ENCODE measurements at regions not wholly inside any gene's neighbourhood (a gene's known extent, or its start where the extent isn't known, plus 50 kb on each side); places are given as distances from the start of the nearest gene placed in this dataset.

GRCh38 chr4:123997776-123998449, 601.3 kb downstream of the SPRY1 start:
- no peaks in the 10 kb centered on the region for H3K9me3 Mint-ChIP-seq
- H3K4me1 Mint-ChIP-seq (ENCODE audit: unreplicated experiment) = peaks cover 4% of the 10 kb centered on the region
- no peaks in the 10 kb centered on the region for H3K27me3 Mint-ChIP-seq
- no peaks in the 10 kb centered on the region for H3K36me3 Mint-ChIP-seq
- H3K27ac Mint-ChIP-seq = no peak overlapping the region
- TF ChIP-seq CTCF (conservative IDR thresholded peaks at IDR 0.05) = no peak
- no peak for DNase-seq (ENCODE audit: extremely low spot score, unreplicated experiment)
- H3K4me3 Mint-ChIP-seq = no peak overlapping the region

GRCh38 chr4:124000233-124000632, 603.6 kb downstream of the SPRY1 start:
- H3K4me1 Mint-ChIP-seq (ENCODE audit: unreplicated experiment) = peaks cover 4% of the 10 kb centered on the region
- H3K36me3 Mint-ChIP-seq = no peaks in the 10 kb centered on the region
- H3K9me3 Mint-ChIP-seq = no peaks in the 10 kb centered on the region
- H3K27me3 Mint-ChIP-seq = no peaks in the 10 kb centered on the region
- DNase-seq (ENCODE audit: extremely low spot score, unreplicated experiment) = no peak
- no peak overlapping the region for H3K4me3 Mint-ChIP-seq
- TF ChIP-seq CTCF (conservative IDR thresholded peaks at IDR 0.05) = no peak
- H3K27ac Mint-ChIP-seq = no peak overlapping the region

GRCh38 chr4:124015766-124016165, 619.2 kb downstream of the SPRY1 start:
- Mint-ChIP-seq H3K36me3 (no peaks in the 10 kb centered on the region), H3K9me3 (peaks cover 5% of the 10 kb centered on the region), H3K4me1 (ENCODE audit: unreplicated experiment) (peaks cover 22% of the 10 kb centered on the region), H3K27me3 (no peaks in the 10 kb centered on the region), H3K27ac (no peak overlapping the region), H3K4me3 (no peak overlapping the region)
- TF ChIP-seq CTCF (conservative IDR thresholded peaks at IDR 0.05) = no peak
- DNase-seq (ENCODE audit: extremely low spot score, unreplicated experiment) = no peak

- peaks cover 5% of the 10 kb centered on the region for H3K9me3 Mint-ChIP-seq
- H3K36me3 Mint-ChIP-seq = no peaks in the 10 kb centered on the region
- no peak for TF ChIP-seq CTCF (conservative IDR thresholded peaks at IDR 0.05)
- no peak overlapping the region for H3K27ac Mint-ChIP-seq
- H3K4me3 Mint-ChIP-seq = no peak overlapping the region
- peaks cover 22% of the 10 kb centered on the region for H3K4me1 Mint-ChIP-seq (ENCODE audit: unreplicated experiment)
- DNase-seq (ENCODE audit: extremely low spot score, unreplicated experiment) = no peak
- H3K27me3 Mint-ChIP-seq = no peaks in the 10 kb centered on the region
Observed at GRCh38 chr4:124017185-124017785, 620.7 kb downstream of the SPRY1 start.

- Mint-ChIP-seq H3K36me3 (no peaks in the 10 kb centered on the region), H3K4me1 (ENCODE audit: unreplicated experiment) (peaks cover 22% of the 10 kb centered on the region), H3K4me3 (peak overlapping the region; percentile 65), H3K27ac (peak overlapping the region; percentile 81), H3K9me3 (peaks cover 5% of the 10 kb centered on the region), H3K27me3 (no peaks in the 10 kb centered on the region)
- no peak for TF ChIP-seq CTCF (conservative IDR thresholded peaks at IDR 0.05)
- DNase-seq (ENCODE audit: extremely low spot score, unreplicated experiment) = no peak
Observed at GRCh38 chr4:124018383-124019317, 622.1 kb downstream of the SPRY1 start.
